Hepatocyte (in vitro differentiated cells): ENCODE measurements at regions not wholly inside any gene's neighbourhood (a gene's known extent, or its start where the extent isn't known, plus 50 kb on each side); places are given as distances from the start of the nearest gene placed in this dataset.

Source experiments
- CTCF ChIP-seq: fragments of 200-600 bp; sonication (generic); IDR thresholded peaks from 2 replicates; pipeline ENCODE4 v1.5.1; 2016; ENCODE audit warnings: antibody characterized with exemption, mild to moderate bottlenecking; ENCODE audit not compliant: poor library complexity
- EZH2 ChIP-seq: fragments of 200-600 bp; sonication (generic); IDR thresholded peaks from 2 replicates; pipeline ENCODE4 v1.6.1; 2016; ENCODE audit warnings: antibody characterized with exemption, mild to moderate bottlenecking, borderline replicate concordance
- EZH2phosphoT487 ChIP-seq: fragments of 200-600 bp; sonication (generic); IDR thresholded peaks from one replicate; pipeline ENCODE4 v1.6.1; 2018; ENCODE audit warnings: antibody characterized with exemption, mild to moderate bottlenecking, low read depth, moderate library complexity; ENCODE audit not compliant: unreplicated experiment, severe bottlenecking

DNA sequence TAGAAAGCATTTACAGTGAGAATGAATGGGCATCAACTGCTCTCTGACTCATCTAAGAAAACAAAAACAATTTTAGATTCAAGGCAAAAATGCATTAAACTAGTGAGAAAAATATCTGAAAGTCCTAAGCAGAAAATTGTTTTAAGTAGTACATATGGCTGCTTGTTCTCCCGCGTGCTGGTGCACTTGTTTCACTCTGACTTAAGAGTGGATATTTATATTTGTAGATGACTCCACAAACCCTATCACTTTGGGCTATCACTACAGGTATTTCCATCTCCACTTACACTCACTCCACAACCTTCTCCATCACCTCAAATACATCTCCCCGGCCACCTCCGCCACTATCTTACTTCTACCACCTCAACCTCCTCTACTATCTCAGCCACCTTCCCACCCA lies 253.9 kb upstream of the EGLN3 start:
- TF ChIP-seq CTCF: no peak
- TF ChIP-seq EZH2: no peak
- TF ChIP-seq EZH2phosphoT487: no peak
